Spleen (tissue), 7 donors: ENCODE measurements at regions not wholly inside any gene's neighbourhood (a gene's known extent, or its start where the extent isn't known, plus 50 kb on each side); places are given as distances from the start of the nearest gene placed in this dataset.

ENCODE experiments used
- POLR2A ChIP-seq, 3 donors: fragments of 450-650 bp; IDR thresholded peaks; one replicate each; pipeline ENCODE4 v1.5.1; 2017; ENCODE audit warnings: antibody characterized with exemption in 3 of 3, mild to moderate bottlenecking in 1 of 3
- POLR2AphosphoS5 ChIP-seq, 3 donors: sonication (generic); formaldehyde crosslinking; IDR thresholded peaks; one replicate each; pipeline ENCODE4 v1.5.1; 2017; ENCODE audit warnings: antibody characterized with exemption in 3 of 3
- TF ChIP-seq, protein P1 (sequence below), 11 experiments: fragments of 200-600 bp in 7 of 11; fragments of 450-650 bp in 4 of 11; sonication (generic) in 4 of 11; IDR thresholded peaks in 8 of 11; conservative IDR thresholded peaks in 3 of 11; 1 replicate in 7 of 11; 2 replicates in 4 of 11; pipeline versions ENCODE4 v1.4.0 to v1.8.0; 2016 to 2021; ENCODE audit warnings: antibody characterized with exemption in 11 of 11, inconsistent platforms in 4 of 11, mild to moderate bottlenecking in 1 of 11
- donor health status: DM: no; HTN: no; CAD: no; lungs with moderate emphysema.
- donor health status: DM: no; HTN: no; CAD: no.
- donor health status: DM: no; HTN: no; CAD: no.

DNA sequence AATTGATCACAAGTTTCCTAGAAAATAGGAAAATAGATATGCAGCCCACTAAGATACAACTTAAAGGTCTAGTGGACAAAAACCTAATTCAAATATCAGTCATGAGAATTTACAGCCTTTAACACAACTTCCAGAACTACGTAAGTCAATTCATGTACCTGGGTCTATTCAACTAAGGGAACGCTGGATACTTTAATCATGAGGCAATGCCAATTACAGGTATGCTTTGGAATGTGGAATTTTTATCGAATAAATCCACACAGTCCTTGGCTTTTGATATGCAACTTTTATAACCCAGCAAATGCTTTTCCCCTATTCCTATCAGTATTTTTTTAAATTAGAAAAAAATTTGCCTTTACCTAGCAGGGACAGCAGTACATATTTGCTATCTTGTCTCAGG lies 289.5 kb upstream of the FAT3 start:
- no peak for TF ChIP-seq POLR2AphosphoS5 (IDR thresholded peaks at IDR 0.05)
- TF ChIP-seq POLR2A (IDR thresholded peaks at IDR 0.05), result no peak
- TF ChIP-seq, protein P1, sequence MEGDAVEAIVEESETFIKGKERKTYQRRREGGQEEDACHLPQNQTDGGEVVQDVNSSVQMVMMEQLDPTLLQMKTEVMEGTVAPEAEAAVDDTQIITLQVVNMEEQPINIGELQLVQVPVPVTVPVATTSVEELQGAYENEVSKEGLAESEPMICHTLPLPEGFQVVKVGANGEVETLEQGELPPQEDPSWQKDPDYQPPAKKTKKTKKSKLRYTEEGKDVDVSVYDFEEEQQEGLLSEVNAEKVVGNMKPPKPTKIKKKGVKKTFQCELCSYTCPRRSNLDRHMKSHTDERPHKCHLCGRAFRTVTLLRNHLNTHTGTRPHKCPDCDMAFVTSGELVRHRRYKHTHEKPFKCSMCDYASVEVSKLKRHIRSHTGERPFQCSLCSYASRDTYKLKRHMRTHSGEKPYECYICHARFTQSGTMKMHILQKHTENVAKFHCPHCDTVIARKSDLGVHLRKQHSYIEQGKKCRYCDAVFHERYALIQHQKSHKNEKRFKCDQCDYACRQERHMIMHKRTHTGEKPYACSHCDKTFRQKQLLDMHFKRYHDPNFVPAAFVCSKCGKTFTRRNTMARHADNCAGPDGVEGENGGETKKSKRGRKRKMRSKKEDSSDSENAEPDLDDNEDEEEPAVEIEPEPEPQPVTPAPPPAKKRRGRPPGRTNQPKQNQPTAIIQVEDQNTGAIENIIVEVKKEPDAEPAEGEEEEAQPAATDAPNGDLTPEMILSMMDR (IDR thresholded peaks at IDR 0.05 in 8 of 11, conservative IDR thresholded peaks at IDR 0.05 in 3 of 11), result no peak
